Coronary artery (tissue), 2 donors: ENCODE measurements at regions not wholly inside any gene's neighbourhood (a gene's known extent, or its start where the extent isn't known, plus 50 kb on each side); places are given as distances from the start of the nearest gene placed in this dataset.

Experiments used
- DNase-seq: peaks from one replicate; pipeline ENCODE4 v3.0.0-alpha.2; 2017; ENCODE audit warnings: low spot score
- H3K27ac ChIP-seq, 2 donors: fragments of 200-600 bp; sonication (generic); one replicate each; pipeline ENCODE4 v1.5.1; 2016 to 2019
- H3K4me3 ChIP-seq: fragments of 200-600 bp; sonication (generic); 2 replicates; pipeline ENCODE4 v1.5.1; 2016; ENCODE audit warnings: mild to moderate bottlenecking, moderate library complexity
- TF ChIP-seq, protein P1 (sequence below): fragments of 200-600 bp; sonication (generic); IDR thresholded peaks from one replicate; pipeline ENCODE4 v1.5.1; 2019; ENCODE audit warnings: antibody characterized with exemption

- no peak overlapping the region for H3K27ac ChIP-seq
- no peak overlapping the region for H3K4me3 ChIP-seq
- TF ChIP-seq, protein P1, sequence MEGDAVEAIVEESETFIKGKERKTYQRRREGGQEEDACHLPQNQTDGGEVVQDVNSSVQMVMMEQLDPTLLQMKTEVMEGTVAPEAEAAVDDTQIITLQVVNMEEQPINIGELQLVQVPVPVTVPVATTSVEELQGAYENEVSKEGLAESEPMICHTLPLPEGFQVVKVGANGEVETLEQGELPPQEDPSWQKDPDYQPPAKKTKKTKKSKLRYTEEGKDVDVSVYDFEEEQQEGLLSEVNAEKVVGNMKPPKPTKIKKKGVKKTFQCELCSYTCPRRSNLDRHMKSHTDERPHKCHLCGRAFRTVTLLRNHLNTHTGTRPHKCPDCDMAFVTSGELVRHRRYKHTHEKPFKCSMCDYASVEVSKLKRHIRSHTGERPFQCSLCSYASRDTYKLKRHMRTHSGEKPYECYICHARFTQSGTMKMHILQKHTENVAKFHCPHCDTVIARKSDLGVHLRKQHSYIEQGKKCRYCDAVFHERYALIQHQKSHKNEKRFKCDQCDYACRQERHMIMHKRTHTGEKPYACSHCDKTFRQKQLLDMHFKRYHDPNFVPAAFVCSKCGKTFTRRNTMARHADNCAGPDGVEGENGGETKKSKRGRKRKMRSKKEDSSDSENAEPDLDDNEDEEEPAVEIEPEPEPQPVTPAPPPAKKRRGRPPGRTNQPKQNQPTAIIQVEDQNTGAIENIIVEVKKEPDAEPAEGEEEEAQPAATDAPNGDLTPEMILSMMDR, result no peak
- DNase-seq, result no peak
Observed at GRCh38 chr18:24703316-24703715, 242.9 kb downstream of the HRH4 start.

DNA sequence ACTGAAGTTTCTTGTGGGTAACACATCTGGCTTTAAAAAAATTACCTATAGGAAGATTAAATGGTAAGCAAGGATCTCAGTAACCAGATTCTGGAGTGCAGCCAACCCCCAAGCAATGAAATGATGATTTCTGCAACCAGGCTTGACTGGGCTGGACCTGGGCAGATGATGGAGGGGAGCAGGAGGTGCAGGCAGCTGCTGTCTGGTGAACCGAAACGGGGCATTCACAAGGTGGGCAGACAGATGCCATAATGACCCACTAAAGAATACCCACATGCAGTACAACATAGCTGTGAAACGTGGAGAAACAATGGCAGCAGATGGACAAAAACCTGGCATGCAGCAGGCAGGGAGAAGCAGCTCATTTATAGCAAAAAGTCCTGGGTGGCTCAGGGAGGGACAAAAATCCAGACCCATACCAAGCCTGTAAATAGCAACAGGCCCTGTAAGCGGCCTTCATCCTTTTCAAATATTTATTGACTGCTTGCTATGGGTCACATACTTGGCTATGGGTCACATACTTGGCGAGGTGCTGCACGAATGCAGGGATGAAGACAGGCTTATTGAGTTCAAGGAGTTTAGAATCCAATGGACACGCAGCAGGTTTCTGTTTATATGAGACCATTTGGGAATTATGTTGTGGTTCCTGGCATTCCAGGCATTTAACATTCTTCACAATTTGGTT, 244.7 kb downstream of the HRH4 start:
- H3K27ac ChIP-seq, result no peak overlapping the region
- H3K4me3 ChIP-seq, result no peak overlapping the region
- TF ChIP-seq, protein P1, result no peak
- DNase-seq, result no peak

- no peak overlapping the region for H3K27ac ChIP-seq
- no peak overlapping the region for H3K4me3 ChIP-seq
- TF ChIP-seq, protein P1, result no peak
- DNase-seq, result no peak
Observed at GRCh38 chr18:24710474-24710873, 250.0 kb downstream of the HRH4 start.

DNA sequence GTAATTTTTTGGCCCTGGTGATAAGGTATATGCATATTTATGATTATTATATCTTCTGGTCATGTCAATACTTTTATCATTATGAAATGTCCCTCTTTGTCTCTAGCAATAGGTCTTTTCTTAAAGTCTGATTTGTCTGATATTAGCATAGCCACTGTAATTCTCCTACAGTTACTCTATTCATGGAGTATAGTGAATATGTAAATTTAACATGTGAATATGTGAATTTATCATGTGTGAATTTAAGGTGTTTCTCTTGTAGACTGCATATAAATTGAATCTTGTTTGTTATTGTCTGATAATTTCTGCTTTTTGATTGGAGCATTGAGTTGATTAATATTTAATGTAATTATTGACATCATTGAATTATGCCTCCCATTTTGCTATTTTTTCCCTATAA, 259.4 kb downstream of the HRH4 start:
- Histone ChIP-seq H3K27ac (no peak overlapping the region), H3K4me3 (no peak overlapping the region)
- no peak for DNase-seq
- TF ChIP-seq, protein P1, result no peak

- Histone ChIP-seq H3K27ac (no peak overlapping the region), H3K4me3 (no peak overlapping the region)
- DNase-seq, result no peak
- TF ChIP-seq, protein P1, result no peak
Observed at GRCh38 chr18:24721388-24721787, 261.0 kb downstream of the HRH4 start.

DNA sequence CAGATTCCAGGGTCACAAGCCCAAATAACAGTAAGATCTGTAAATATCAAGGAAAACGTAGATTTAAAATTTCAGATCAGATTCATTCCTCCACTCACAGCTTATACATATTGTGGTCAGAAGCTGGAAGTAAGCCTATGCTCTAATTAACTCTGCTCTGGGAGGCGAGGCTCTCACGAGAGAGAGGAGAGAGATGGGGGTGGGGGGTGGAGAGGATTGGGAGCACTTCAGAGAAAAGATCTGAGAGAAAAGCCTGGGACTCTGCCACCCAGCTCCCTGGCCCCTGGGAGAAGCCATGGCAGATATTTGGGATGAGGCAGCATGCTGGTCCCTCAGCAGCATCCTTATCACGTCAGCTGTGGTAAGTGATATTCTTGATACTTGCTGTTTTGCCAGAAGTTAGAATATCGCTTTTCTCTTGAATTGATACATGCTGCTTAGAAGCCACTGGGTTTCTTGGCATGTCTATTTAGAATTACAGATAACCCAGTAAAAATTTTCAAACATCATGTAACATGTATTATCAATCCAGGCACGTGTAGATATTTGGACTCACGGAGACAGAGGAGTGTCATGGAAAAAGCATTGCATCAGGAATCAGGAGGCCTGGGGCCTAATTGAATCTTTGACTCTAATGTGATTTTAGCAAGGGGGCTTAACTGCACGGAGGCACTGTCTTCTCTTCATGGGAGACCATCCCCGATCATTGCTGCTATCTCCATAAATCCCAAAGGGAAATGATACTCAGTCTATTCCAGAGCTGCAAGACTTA, 265.4 kb downstream of the HRH4 start:
- Histone ChIP-seq H3K4me3 (no peak overlapping the region), H3K27ac (no peak overlapping the region)
- DNase-seq, result no peak
- TF ChIP-seq, protein P1, result no peak
